H1 (cell line): ENCODE measurements at regions not wholly inside any gene's neighbourhood (a gene's known extent, or its start where the extent isn't known, plus 50 kb on each side); places are given as distances from the start of the nearest gene placed in this dataset.

Experiments
- CHD1 ChIP-seq: IDR thresholded peaks from 2 replicates; pipeline ENCODE4 v1.6.1; 2012; ENCODE audit warnings: low read depth, low read length, improper control_type of control experiment
- CHD2 ChIP-seq: IDR thresholded peaks from 2 replicates; pipeline ENCODE4 v1.6.1; 2012; ENCODE audit warnings: low read length, improper control_type of control experiment
- EZH2 ChIP-seq: fragments of 200-600 bp; sonication (generic); IDR thresholded peaks from 2 replicates; pipeline ENCODE4 v1.7.1; 2012; ENCODE audit warnings: low read depth, mild to moderate bottlenecking, moderate library complexity, low read length, inconsistent platforms; ENCODE audit not compliant: severe bottlenecking
- KDM1A ChIP-seq: fragments of 200-600, 300-600 bp; sonication (generic); IDR thresholded peaks from 2 replicates; pipeline ENCODE4 v1.7.1; 2016; ENCODE audit warnings: mild to moderate bottlenecking, low read length, borderline replicate concordance
- POLR2A ChIP-seq, 2 experiments: IDR thresholded peaks; 1 replicate in 1 of 2; 2 replicates in 1 of 2; pipeline ENCODE4 v1.6.1; 2011; ENCODE audit warnings: low read depth in 2 of 2, low read length in 2 of 2, mild to moderate bottlenecking in 2 of 2; ENCODE audit errors: control extremely low read depth in 1 of 2
- RXRA ChIP-seq: IDR thresholded peaks from 2 replicates; pipeline ENCODE4 v1.6.1; 2011; ENCODE audit warnings: low read depth, mild to moderate bottlenecking, low read length, moderate library complexity; ENCODE audit not compliant: insufficient read depth
- SIX5 ChIP-seq: IDR thresholded peaks from 2 replicates; pipeline ENCODE4 v1.6.1; 2011; ENCODE audit warnings: mild to moderate bottlenecking, low read depth, low read length
- SP1 ChIP-seq: IDR thresholded peaks from 2 replicates; pipeline ENCODE4 v1.6.1; 2011; ENCODE audit warnings: low read depth, low read length
- TF ChIP-seq, protein P1 (sequence below): IDR thresholded peaks from 2 replicates; pipeline ENCODE4 v1.6.1; 2012; ENCODE audit warnings: low read length, inconsistent platforms
- TF ChIP-seq, protein P2 (sequence below), 3 experiments: IDR thresholded peaks; 1 replicate in 2 of 3; 2 replicates in 1 of 3; pipeline versions ENCODE4 v1.5.1 to v1.6.1; 2011; ENCODE audit warnings: low read length in 3 of 3, mild to moderate bottlenecking in 3 of 3, inconsistent platforms in 2 of 3, low read depth in 1 of 3, moderate library complexity in 1 of 3; ENCODE audit not compliant: insufficient read depth in 1 of 3; ENCODE audit errors: control extremely low read depth in 1 of 3

DNA sequence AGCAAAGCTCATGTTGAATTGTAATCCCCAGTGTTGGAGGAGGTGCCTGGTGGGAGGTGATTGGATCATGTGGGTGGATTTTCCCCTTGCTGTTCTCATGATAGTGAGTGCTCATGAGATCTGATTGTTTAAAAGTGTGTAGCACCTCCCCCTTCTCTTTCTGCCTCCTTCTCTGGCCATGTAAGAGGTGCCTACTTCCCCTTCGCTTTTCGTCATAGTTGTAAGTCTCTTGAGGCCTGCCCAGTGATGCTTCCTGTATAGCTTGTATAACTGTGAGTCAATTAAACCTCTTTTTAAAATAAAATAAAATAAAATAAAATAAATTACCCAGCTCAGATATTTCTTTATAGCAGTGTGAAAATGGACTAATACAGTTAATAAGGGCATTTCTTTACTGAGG lies 1025.7 kb downstream of the PLA2G4A start:
- no peak for TF ChIP-seq RXRA
- TF ChIP-seq, protein P1, sequence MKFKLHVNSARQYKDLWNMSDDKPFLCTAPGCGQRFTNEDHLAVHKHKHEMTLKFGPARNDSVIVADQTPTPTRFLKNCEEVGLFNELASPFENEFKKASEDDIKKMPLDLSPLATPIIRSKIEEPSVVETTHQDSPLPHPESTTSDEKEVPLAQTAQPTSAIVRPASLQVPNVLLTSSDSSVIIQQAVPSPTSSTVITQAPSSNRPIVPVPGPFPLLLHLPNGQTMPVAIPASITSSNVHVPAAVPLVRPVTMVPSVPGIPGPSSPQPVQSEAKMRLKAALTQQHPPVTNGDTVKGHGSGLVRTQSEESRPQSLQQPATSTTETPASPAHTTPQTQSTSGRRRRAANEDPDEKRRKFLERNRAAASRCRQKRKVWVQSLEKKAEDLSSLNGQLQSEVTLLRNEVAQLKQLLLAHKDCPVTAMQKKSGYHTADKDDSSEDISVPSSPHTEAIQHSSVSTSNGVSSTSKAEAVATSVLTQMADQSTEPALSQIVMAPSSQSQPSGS, result no peak
- TF ChIP-seq, protein P2, sequence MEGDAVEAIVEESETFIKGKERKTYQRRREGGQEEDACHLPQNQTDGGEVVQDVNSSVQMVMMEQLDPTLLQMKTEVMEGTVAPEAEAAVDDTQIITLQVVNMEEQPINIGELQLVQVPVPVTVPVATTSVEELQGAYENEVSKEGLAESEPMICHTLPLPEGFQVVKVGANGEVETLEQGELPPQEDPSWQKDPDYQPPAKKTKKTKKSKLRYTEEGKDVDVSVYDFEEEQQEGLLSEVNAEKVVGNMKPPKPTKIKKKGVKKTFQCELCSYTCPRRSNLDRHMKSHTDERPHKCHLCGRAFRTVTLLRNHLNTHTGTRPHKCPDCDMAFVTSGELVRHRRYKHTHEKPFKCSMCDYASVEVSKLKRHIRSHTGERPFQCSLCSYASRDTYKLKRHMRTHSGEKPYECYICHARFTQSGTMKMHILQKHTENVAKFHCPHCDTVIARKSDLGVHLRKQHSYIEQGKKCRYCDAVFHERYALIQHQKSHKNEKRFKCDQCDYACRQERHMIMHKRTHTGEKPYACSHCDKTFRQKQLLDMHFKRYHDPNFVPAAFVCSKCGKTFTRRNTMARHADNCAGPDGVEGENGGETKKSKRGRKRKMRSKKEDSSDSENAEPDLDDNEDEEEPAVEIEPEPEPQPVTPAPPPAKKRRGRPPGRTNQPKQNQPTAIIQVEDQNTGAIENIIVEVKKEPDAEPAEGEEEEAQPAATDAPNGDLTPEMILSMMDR (IDR thresholded peaks at IDR 0.05; ENCODE audit: control extremely low read depth in 1 of 3, insufficient read depth in 1 of 3, low read depth in 1 of 3, low read length in 3 of 3), result no peak
- TF ChIP-seq KDM1A, result no peak
- no peak for TF ChIP-seq SP1
- no peak for TF ChIP-seq CHD1
- no peak for TF ChIP-seq POLR2A (IDR thresholded peaks at IDR 0.05; ENCODE audit: control extremely low read depth in 1 of 2, low read depth in 2 of 2, low read length in 2 of 2)
- TF ChIP-seq CHD2, result no peak
- no peak for TF ChIP-seq EZH2
- no peak for TF ChIP-seq SIX5
